Dendritic cell treated with granulocyte-macrophage colony-stimulating factor and Interleukin-4, amounts not matched to agents 40 ng/mL and 50 ng/mL, for 4 days (primary cell): ENCODE measurements at regions not wholly inside any gene's neighbourhood (a gene's known extent, or its start where the extent isn't known, plus 50 kb on each side); places are given as distances from the start of the nearest gene placed in this dataset.

Experiments used
- H3K27ac Mint-ChIP-seq: one replicate; pipeline ENCODE4 v1.8.0; 2022; ENCODE audit warnings: mild to moderate bottlenecking, mixed read lengths
- H3K27me3 Mint-ChIP-seq: one replicate; pipeline ENCODE4 v1.8.0; 2022; ENCODE audit warnings: mild to moderate bottlenecking, mixed read lengths
- H3K36me3 Mint-ChIP-seq: one replicate; pipeline ENCODE4 v1.8.0; 2022; ENCODE audit warnings: low read depth, mixed read lengths
- H3K4me1 Mint-ChIP-seq: one replicate; pipeline ENCODE4 v1.8.0; 2022; ENCODE audit warnings: low read depth, mixed read lengths
- H3K4me3 Mint-ChIP-seq: one replicate; pipeline ENCODE4 v1.8.0; 2022; ENCODE audit warnings: mild to moderate bottlenecking, moderate library complexity, mixed read lengths
- H3K9me3 Mint-ChIP-seq: one replicate; pipeline ENCODE4 v1.8.0; 2022; ENCODE audit warnings: mixed read lengths
- intact Hi-C: fragments of 100-400 bp; cut with micrococcal nuclease; formaldehyde crosslinking; loops from one replicate; pipeline ENCODE4 v1.15.0; 2022

DNA sequence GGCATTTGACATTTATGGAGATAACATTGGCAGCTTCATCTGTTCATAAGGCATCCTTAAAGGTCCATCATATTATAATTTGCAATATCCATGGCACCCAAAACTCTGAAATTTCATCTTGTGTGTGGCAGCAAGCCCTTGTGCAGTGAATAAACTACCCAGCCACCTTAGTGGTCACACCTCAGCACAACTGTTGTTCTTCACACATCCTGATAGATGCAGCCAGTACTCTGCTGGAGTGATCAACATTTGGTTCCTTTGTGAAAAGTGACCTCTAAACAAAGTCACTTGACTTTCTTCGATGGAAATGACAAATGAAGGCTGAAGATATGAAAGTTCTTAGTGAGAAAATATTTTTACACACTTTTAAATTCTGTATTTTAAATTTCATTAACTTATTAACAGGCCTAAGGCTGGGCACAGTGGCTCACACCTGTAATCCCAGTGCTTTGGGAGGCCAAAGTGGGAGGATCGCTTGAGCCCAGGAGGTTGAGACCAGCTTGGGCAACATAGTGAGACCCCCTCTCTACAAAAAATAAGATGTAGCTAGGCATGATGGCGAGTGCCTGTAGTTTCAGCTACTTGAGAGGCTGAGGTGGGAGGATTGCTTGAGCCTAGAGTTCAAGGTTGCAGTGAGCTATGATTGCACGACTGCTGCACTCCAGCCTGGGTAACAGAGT lies 161.4 kb downstream of the SPRY1 start:
- Mint-ChIP-seq H3K27me3 (no peaks in the 10 kb centered on the region), H3K9me3 (no peaks in the 10 kb centered on the region), H3K4me3 (no peak overlapping the region), H3K36me3 (no peaks in the 10 kb centered on the region), H3K27ac (no peak overlapping the region), H3K4me1 (peaks cover 38% of the 10 kb centered on the region)
- intact Hi-C loops, result loop anchor here (5.0 kb wide), 1 partner anchor 166 kb away; no protein-coding TSS in a partner anchor

DNA sequence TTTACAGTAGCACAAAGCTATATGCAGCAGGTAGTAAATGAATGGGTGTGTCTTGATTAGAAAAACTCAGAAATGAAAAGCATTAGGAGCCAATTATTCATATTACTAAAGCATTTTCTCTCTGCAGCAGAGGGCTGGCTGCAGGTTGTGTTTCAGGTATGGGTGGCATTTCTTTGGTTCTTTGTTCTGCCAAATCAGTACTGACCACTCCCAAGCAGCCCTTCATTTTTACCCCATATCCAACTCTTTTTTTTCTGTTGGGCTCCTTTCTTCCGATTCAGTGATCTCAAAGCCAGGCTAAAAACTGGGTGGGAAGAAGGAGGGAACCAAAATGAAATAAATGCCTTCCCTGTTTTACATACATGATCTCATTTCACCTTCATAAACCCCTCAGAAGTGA lies 162.3 kb downstream of the SPRY1 start:
- H3K4me3 Mint-ChIP-seq, result no peak overlapping the region
- no peaks in the 10 kb centered on the region for H3K36me3 Mint-ChIP-seq
- no peaks in the 10 kb centered on the region for H3K27me3 Mint-ChIP-seq
- intact Hi-C loops, result loop anchor here (5.0 kb wide), 1 partner anchor 167 kb away; no protein-coding TSS in a partner anchor
- H3K4me1 Mint-ChIP-seq, result peaks cover 30% of the 10 kb centered on the region
- no peak overlapping the region for H3K27ac Mint-ChIP-seq
- no peaks in the 10 kb centered on the region for H3K9me3 Mint-ChIP-seq

DNA sequence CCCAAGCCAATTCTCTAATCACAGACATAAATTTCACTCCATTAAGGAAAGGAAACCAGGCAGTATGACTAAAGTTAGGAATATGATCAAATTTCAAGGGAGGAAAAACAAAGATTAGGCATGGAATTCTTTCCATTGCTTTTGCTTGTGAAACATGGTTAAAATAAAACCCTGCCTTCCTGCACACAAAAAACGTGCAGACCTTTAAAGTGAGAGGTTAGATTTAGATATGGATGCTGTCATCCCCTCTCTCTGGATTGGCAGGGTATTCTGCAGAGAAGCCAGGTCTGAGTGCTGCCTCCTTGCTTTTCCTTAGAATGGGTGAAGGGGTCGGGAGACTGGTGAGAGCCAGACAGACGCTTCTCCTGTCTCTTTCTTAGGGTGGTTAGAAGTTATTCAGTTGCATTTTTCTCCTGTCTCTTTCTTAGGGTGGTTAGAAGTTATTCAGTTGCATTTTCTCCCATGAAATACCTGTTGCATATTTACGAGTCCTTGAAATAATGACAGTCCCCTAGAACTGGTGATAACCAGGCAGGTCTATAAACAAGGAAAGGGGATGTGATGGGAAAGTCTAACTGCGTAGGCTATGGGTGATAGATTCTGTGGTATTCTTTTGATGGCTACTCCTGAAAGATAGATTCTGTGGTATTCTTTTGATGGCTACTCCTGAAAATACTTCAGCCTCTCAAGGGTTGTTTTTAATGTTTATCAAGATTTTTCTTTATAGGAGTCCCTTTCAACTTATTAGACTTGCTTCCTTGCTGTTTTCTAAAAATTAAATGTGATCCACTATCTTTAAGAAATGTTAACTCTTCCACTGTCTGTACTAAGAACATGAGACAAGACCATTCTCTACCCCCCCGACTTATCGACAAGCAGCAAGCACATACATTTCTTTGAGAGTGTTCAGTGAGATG lies 163.6 kb downstream of the SPRY1 start:
- Mint-ChIP-seq H3K4me3 (no peak overlapping the region), H3K9me3 (no peaks in the 10 kb centered on the region), H3K4me1 (peaks cover 22% of the 10 kb centered on the region), H3K36me3 (no peaks in the 10 kb centered on the region), H3K27ac (no peak overlapping the region), H3K27me3 (no peaks in the 10 kb centered on the region)
- intact Hi-C loops, result loop anchor here (5.0 to 10.0 kb wide), 3 partner anchors 168 to 555 kb away; no protein-coding TSS in a partner anchor

DNA sequence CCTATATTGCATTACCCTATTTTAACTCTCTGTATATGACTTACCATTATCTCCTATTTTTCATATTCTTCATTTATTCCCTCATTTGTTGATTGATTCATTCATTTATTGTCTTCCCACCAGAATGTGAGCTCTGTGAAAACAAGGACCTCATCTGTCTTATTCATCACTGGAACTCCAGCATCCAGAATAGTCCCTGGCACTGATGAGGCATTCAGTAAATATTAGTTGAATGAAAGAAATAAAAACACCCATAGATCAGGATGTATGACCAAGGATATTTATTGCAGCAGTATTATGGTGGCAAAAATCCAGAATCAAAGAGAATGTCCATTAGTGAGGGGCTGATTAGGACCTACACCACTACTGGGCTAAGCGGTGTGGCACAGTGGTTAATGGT lies 164.9 kb downstream of the SPRY1 start:
- Mint-ChIP-seq H3K27me3 (no peaks in the 10 kb centered on the region), H3K4me1 (peaks cover 8% of the 10 kb centered on the region), H3K4me3 (no peak overlapping the region), H3K9me3 (no peaks in the 10 kb centered on the region), H3K27ac (no peak overlapping the region), H3K36me3 (no peaks in the 10 kb centered on the region)
- intact Hi-C loops, result loop anchor here (5.0 to 10.0 kb wide), 2 partner anchors 459 to 553 kb away; no protein-coding TSS in a partner anchor

DNA sequence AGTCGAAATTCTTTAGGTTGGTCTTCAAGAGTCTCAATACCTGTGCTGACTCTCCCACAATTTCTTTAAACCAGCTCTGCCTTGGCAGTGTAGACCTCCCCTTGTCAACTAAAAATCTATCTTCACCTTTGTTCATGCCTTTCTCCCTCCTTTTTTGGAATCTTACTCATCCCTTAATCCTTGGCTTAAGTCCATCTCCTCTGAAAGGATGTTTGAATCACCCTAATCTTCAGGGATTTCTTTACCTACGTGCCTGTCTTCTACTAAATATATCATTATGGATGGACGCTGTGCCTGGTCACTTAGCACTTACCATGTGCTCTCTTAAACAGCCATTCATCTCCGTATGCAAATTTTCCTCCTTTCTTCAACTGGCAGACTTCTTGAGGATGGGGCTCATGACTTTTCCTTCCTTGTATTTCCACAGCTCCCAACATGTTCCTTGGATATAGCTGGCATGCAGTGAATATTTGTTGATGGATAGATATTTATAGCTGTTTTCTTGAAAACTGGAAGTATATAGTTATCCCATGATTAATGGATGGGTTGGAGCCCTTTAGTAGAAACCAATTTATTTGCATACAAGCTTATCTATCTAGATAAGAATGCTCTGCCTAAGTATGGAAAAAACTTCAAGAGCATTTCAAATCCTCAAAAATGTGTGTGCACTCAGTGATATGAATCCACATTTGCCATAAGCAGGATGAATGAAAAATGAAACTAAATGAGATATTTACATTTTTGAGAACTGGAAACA lies 166.6 kb downstream of the SPRY1 start:
- intact Hi-C loops, result loop anchor here (5.0 to 10.0 kb wide), 2 partner anchors 461 to 552 kb away; no protein-coding TSS in a partner anchor
- Mint-ChIP-seq H3K27me3 (no peaks in the 10 kb centered on the region), H3K4me3 (no peak overlapping the region), H3K36me3 (no peaks in the 10 kb centered on the region), H3K4me1 (peaks cover 5% of the 10 kb centered on the region), H3K9me3 (no peaks in the 10 kb centered on the region), H3K27ac (no peak overlapping the region)

DNA sequence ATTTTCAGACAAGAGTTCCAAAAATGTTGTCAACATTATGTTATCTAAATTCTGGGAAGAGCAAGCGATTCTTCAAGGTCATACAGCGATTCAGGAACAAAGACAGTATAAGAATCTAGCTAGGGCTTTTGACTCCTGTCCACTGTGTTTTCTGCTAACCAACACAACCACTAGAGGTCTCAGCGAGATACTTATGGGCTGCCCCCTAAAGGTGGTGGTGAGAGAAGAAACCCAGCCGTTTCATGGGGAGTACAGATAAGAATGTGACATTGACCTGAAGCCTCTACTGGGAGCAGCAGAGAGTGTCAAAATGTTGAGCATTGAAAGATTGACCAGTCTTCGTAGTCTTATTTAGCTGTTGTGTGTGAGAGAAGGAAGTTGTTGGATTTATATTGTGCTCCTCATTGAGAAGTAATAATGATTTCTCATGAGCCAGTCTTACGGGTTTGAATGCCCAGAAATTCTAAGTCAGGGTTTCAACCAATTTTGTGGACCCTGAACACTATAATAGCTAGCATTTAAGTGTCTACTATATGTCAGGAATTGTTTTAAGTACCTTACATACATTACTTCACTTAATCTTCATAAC lies 168.3 kb downstream of the SPRY1 start:
- intact Hi-C loops, result loop anchor here (5.0 to 10.0 kb wide), 2 partner anchors 463 to 550 kb away; no protein-coding TSS in a partner anchor
- Mint-ChIP-seq H3K36me3 (no peaks in the 10 kb centered on the region), H3K9me3 (no peaks in the 10 kb centered on the region), H3K27me3 (no peaks in the 10 kb centered on the region), H3K4me1 (peaks cover 5% of the 10 kb centered on the region), H3K4me3 (no peak overlapping the region), H3K27ac (no peak overlapping the region)

DNA sequence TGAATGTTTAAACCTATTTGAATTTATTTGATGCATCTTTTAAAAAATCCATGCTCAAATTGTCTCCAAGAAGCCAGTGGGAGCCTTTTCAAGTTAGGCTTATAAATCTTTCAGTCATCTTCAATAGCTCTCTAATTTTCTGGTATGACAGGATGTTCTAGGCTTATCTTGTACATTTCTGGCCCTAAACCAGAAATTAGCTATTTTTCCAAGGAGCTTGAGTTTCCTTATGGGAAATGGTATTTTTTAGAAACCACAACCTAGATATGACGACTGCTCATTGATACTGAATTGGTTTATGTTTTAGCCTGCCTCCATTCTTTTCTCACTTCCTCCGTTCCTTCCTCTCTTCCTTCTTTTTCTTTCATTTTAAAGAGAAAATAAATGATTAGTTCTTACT lies 172.3 kb downstream of the SPRY1 start:
- Mint-ChIP-seq H3K36me3 (no peaks in the 10 kb centered on the region), H3K4me1 (peaks cover 5% of the 10 kb centered on the region), H3K27ac (no peak overlapping the region), H3K4me3 (no peak overlapping the region), H3K9me3 (no peaks in the 10 kb centered on the region), H3K27me3 (no peaks in the 10 kb centered on the region)
- intact Hi-C loops, result loop anchor here (10.0 kb wide), 1 partner anchor 546 kb away; no protein-coding TSS in a partner anchor

DNA sequence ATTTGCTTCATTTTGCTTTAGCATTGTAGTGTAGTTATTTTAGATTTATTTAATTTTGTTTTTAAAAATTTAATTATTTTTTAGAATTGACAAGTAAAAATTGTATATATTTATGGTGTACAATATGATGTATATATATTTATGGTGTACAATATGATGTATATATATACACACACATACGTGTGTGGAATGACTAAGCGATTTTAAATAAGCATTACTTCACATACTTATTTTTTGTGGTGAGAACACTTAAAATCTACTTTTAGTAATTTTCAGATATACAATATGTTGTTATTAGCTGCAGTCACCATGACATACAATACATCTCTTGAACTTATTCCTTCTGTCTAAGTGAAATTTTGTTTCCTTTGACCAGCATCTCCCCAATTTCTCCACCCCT lies 172.9 kb downstream of the SPRY1 start:
- Mint-ChIP-seq H3K9me3 (no peaks in the 10 kb centered on the region), H3K27ac (no peak overlapping the region), H3K36me3 (no peaks in the 10 kb centered on the region), H3K4me3 (no peak overlapping the region), H3K27me3 (no peaks in the 10 kb centered on the region), H3K4me1 (peaks cover 5% of the 10 kb centered on the region)
- intact Hi-C loops, result loop anchor here (10.0 kb wide), 1 partner anchor 545 kb away; no protein-coding TSS in a partner anchor

DNA sequence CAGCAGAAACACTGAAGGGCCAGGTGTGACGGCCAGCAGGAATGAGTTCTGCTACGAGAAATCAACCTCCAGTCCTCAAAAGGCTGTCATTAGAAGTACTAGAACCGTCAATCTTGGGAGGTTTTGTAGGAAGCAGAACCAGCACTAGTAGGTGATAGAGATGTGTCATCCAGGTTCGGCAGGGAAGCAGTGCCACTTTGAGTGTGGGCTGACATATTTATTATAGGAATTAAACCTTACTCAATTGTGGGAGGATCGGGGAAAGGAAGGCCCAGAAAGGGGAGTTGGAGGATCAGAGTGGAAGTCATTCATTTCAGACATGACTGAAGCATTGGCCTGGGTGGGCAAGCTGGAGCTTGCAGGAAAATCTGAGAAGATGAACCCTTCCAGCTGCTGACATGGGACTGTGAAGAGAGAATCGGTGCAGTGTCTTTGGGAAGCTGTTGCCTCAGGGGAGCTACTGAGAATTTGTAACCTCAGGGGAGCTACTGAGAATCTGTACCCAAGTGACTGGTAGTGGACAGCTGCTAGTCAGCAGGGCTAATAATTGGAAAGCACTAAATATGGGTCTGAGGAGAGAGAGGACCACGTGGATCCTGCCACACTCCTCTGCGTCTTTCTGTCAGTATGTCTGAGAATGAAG lies 177.4 kb downstream of the SPRY1 start:
- intact Hi-C loops, result no loop called here
- H3K4me1 Mint-ChIP-seq, result no peaks in the 10 kb centered on the region

DNA sequence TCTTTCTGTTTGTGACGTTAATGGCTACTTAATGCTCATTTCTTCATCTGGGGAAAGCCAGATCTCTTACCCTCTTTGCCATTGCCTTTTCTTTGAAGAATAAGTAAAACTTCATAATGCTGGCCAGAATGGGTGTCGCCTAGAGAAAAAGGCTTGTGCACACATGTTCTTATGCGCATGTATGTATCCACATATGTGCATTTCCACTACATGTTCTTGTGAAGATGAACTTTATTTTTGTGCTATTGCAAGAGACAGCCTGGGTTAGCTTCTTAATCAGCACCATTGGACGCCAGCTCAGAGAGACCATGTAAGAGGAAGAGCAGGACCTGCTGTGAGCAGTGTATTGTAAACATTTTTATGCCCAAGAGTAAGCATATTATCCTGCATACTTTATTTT lies 178.7 kb downstream of the SPRY1 start:
- H3K27ac Mint-ChIP-seq, result no peak overlapping the region
- no peaks in the 10 kb centered on the region for H3K27me3 Mint-ChIP-seq
- H3K4me1 Mint-ChIP-seq, result no peaks in the 10 kb centered on the region
- H3K36me3 Mint-ChIP-seq, result no peaks in the 10 kb centered on the region
- no peak overlapping the region for H3K4me3 Mint-ChIP-seq
- H3K9me3 Mint-ChIP-seq, result peaks cover 3% of the 10 kb centered on the region
- intact Hi-C loops, result no loop called here

More for the DNA sequence above, 177.4 kb downstream of the SPRY1 start:
- H3K4me3 Mint-ChIP-seq, result no peak overlapping the region
- no peaks in the 10 kb centered on the region for H3K27me3 Mint-ChIP-seq
- H3K9me3 Mint-ChIP-seq, result no peaks in the 10 kb centered on the region
- H3K36me3 Mint-ChIP-seq, result no peaks in the 10 kb centered on the region
- H3K27ac Mint-ChIP-seq, result no peak overlapping the region

DNA sequence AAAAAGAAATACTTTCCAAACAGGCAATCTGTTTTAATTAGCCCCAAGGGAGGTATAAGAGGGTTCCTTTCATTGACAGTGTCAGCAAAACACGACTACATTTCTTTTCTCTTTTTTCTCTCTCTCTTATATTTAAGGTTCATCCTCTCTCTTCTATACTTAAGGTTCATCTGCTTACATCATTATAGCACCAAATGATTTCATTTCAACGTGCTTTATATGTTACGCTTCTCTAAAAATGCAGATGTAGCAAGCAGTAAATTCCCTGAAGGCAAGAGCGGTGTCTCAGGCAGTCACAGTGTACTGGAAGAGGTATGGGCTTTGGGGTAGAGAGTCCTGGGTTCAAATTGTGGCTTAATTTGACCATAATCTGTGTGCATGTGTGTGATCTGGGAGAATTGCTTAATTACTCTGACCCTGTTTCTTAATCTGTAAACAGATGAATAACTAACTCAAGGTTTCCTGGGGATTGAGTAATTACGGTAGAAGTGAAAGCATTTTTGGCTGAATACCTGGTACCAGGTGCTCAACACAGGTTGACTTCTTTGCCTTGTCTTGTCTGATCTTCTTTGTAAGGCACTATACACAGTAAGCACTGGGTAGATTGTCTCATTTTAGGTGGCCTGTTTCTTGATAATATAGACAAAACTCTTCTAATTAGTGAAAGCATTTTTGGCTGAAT lies 180.8 kb downstream of the SPRY1 start:
- no peaks in the 10 kb centered on the region for H3K36me3 Mint-ChIP-seq
- H3K9me3 Mint-ChIP-seq, result peaks cover 19% of the 10 kb centered on the region
- H3K27me3 Mint-ChIP-seq, result no peaks in the 10 kb centered on the region
- H3K27ac Mint-ChIP-seq, result no peak overlapping the region
- H3K4me3 Mint-ChIP-seq, result no peak overlapping the region
- intact Hi-C loops, result no loop called here
- no peaks in the 10 kb centered on the region for H3K4me1 Mint-ChIP-seq

DNA sequence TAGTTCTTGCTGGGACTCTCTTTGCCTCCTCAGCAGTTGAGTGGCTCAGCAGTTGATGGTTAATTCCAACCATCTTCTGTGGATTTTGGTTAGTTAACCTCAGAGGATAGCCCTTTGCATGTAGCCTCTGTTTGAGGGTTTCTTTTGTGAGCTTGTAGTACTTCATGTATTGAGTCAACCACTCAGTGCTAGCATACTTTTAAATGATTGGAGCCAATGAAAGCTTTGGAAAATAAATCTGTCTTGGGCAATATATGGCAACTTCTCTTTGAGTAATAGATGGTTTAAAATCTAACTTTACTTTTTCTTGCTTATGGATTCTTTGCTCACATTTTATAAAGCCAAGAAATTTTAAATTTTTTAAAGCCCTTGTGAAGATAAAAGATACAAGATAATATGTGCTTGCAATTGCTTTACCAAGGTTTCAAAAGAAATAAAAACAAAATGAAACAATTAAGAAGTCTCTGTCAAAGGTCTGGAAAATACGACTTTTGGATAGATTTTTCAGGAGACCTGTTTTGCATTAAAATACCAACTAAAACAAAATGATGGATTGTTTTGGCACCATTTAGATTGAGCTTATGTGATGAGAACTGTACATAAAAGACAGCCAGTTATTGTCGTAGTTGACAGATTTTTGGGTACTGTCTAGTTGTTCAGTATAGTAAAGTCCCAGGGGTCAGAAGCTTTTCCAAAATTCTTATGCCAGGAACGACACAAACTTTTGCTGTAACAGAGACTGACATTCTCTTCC lies 181.9 kb downstream of the SPRY1 start:
- H3K4me1 Mint-ChIP-seq, result no peaks in the 10 kb centered on the region
- H3K36me3 Mint-ChIP-seq, result no peaks in the 10 kb centered on the region
- H3K9me3 Mint-ChIP-seq, result peaks cover 19% of the 10 kb centered on the region
- intact Hi-C loops, result no loop called here
- no peak overlapping the region for H3K27ac Mint-ChIP-seq
- H3K27me3 Mint-ChIP-seq, result no peaks in the 10 kb centered on the region
- no peak overlapping the region for H3K4me3 Mint-ChIP-seq
